ENCODE measurements at regions not wholly inside any gene's neighbourhood (a gene's known extent, or its start where the extent isn't known, plus 50 kb on each side); places are given as distances from the start of the nearest gene placed in this dataset.

GRCh38 chr7:57328457-57328856 is 121.5 kb upstream of the ZNF716 start:
- Histone ChIP-seq H3K27ac (no peak overlapping the region), H3K4me3 (no peak overlapping the region)
- DNase-seq (ENCODE audit: low spot score), result no peak
- TF ChIP-seq CTCF (IDR thresholded peaks at IDR 0.05), result no peak

GRCh38 chr7:57328963-57329362 is 121.0 kb upstream of the ZNF716 start:
- DNase-seq (ENCODE audit: low spot score), result no peak
- TF ChIP-seq CTCF (IDR thresholded peaks at IDR 0.05), result no peak
- H3K27ac ChIP-seq, result no peak overlapping the region
- no peak overlapping the region for H3K4me3 ChIP-seq

GRCh38 chr7:57339198-57339944 is 110.6 kb upstream of the ZNF716 start:
- DNase-seq (ENCODE audit: low spot score), result no peak
- TF ChIP-seq CTCF (IDR thresholded peaks at IDR 0.05), result no peak

GRCh38 chr7:57342954-57343353 is 107.0 kb upstream of the ZNF716 start:
- no peak for DNase-seq (ENCODE audit: low spot score)
- no peak overlapping the region for H3K4me3 ChIP-seq
- TF ChIP-seq CTCF (IDR thresholded peaks at IDR 0.05), result no peak
- no peak overlapping the region for H3K27ac ChIP-seq

More at GRCh38 chr7:57339198-57339944, 110.6 kb upstream of the ZNF716 start:
- H3K4me3 ChIP-seq, result no peak overlapping the region
- no peak overlapping the region for H3K27ac ChIP-seq

- no peak overlapping the region for H3K27ac ChIP-seq
- no peak for TF ChIP-seq CTCF (IDR thresholded peaks at IDR 0.05)
Measured at GRCh38 chr7:57343901-57344622, 105.9 kb upstream of the ZNF716 start.

GRCh38 chr7:57344957-57345356 is 105.0 kb upstream of the ZNF716 start:
- no peak for DNase-seq (ENCODE audit: low spot score)
- Histone ChIP-seq H3K27ac (no peak overlapping the region), H3K4me3 (no peak overlapping the region)
- no peak for TF ChIP-seq CTCF (IDR thresholded peaks at IDR 0.05)

More at GRCh38 chr7:57343901-57344622, 105.9 kb upstream of the ZNF716 start:
- no peak overlapping the region for H3K4me3 ChIP-seq
- DNase-seq (ENCODE audit: low spot score), result no peak

Measured in coronary artery (tissue), 2 donors.